Esophagus squamous epithelium (tissue), 4 donors: ENCODE measurements at regions not wholly inside any gene's neighbourhood (a gene's known extent, or its start where the extent isn't known, plus 50 kb on each side); places are given as distances from the start of the nearest gene placed in this dataset.

Experiments
- CTCF ChIP-seq, 6 experiments: fragments of 450-650 bp in 4 of 6; fragments of 200-600 bp in 2 of 6; sonication (generic) in 2 of 6; IDR thresholded peaks; one replicate each; pipeline ENCODE4 v1.5.1; 2016 to 2019; ENCODE audit warnings: antibody characterized with exemption in 6 of 6, mild to moderate bottlenecking in 4 of 6, moderate library complexity in 4 of 6
- POLR2A ChIP-seq, 4 donors: fragments of 450-650 bp; IDR thresholded peaks; one replicate each; pipeline ENCODE4 v1.6.1; 2017; ENCODE audit warnings: antibody characterized with exemption in 4 of 4, mild to moderate bottlenecking in 4 of 4, moderate library complexity in 3 of 4

GRCh38 chr6:163835439-163836171 is 421.1 kb downstream of the QKI start:
- TF ChIP-seq CTCF (IDR thresholded peaks at IDR 0.05) (no peak), POLR2A (IDR thresholded peaks at IDR 0.05) (no peak)
